ENCODE measurements at regions not wholly inside any gene's neighbourhood (a gene's known extent, or its start where the extent isn't known, plus 50 kb on each side); places are given as distances from the start of the nearest gene placed in this dataset.
"Not testable (repeated sequence)": the region's sequence is repeated elsewhere in the genome, so short reads cannot be mapped to it uniquely, and the experiment has no call there.

GRCh38 chr6:130525408-130525807, 159.6 kb downstream of the TMEM200A start:
- H3K36me3 Mint-ChIP-seq: peaks cover 6% of the 10 kb centered on the region
- H3K27me3 Mint-ChIP-seq: no peaks in the 10 kb centered on the region
- peak overlapping the region; percentile 47 for H3K27ac Mint-ChIP-seq
- H3K4me3 Mint-ChIP-seq: no peak overlapping the region
- H3K9me3 Mint-ChIP-seq (ENCODE audit: low read depth): peaks cover 4% of the 10 kb centered on the region
- H3K4me1 Mint-ChIP-seq (ENCODE audit: low read depth): peaks cover 45% of the 10 kb centered on the region

DNA sequence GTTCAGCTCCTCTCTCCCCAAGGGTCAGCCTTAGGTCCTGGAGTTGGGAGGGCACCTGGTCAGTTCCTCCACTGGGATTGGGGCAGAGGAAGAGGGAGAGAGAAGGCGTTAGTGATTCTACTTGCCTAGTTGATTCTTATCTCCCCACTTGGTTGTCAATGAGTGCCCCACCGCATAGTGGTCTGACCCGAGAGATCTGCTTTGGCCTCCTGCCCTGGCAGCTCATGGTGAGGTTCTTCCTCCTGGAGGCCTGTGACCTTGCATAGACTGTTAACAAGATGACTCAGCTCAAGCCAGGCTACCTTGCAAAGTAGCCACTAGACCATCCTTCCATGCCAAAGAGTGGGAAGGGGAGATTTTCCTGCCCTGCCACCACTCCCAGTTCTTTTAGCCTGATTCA, 160.6 kb downstream of the TMEM200A start:
- Mint-ChIP-seq H3K4me1 (ENCODE audit: low read depth) (peaks cover 39% of the 10 kb centered on the region), H3K4me3 (peak overlapping the region; percentile 1), H3K9me3 (ENCODE audit: low read depth) (peaks cover 9% of the 10 kb centered on the region), H3K36me3 (peaks cover 9% of the 10 kb centered on the region), H3K27ac (no peak overlapping the region), H3K27me3 (no peaks in the 10 kb centered on the region)

- peaks cover 11% of the 10 kb centered on the region for H3K9me3 Mint-ChIP-seq (ENCODE audit: low read depth)
- H3K4me1 Mint-ChIP-seq (ENCODE audit: low read depth): peaks cover 39% of the 10 kb centered on the region
- no peak overlapping the region for H3K4me3 Mint-ChIP-seq
- peaks cover 9% of the 10 kb centered on the region for H3K36me3 Mint-ChIP-seq
- no peak overlapping the region for H3K27ac Mint-ChIP-seq
- no peaks in the 10 kb centered on the region for H3K27me3 Mint-ChIP-seq
These were observed 161.4 kb downstream of the TMEM200A start for GRCh38 chr6:130527173-130527572.

DNA sequence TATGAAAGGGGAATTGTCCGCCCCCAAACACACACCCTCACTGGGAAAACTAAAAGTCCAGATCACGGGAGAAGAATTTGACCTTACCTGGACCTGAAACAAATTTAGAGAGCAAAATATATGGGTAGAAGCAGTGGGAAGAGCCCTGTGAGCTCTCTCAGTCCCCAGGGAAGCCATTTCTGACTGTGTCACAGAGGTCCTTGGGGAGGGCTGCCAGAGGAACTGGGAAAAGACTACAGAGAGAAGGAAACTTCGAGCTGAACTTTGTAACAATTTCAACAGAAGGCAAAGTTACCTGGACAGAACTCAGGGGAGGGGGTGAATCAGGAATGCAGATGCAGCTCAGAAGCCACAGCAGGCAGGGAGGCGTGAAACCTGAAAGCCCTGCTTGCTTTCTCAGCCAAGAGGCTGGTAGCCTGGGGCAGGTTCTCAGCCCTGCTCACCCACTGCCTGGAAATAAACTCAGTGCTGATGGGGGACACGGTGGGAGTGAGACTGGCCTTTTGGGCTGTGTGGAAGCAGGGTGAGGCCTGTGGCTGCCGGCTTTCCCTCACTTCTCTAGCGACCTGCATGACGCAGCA, 163.8 kb downstream of the TMEM200A start:
- H3K36me3 Mint-ChIP-seq: peaks cover 9% of the 10 kb centered on the region
- peaks cover 11% of the 10 kb centered on the region for H3K9me3 Mint-ChIP-seq (ENCODE audit: low read depth)
- H3K4me3 Mint-ChIP-seq: no peak overlapping the region
- peaks cover 27% of the 10 kb centered on the region for H3K4me1 Mint-ChIP-seq (ENCODE audit: low read depth)
- H3K27ac Mint-ChIP-seq: no peak overlapping the region
- no peaks in the 10 kb centered on the region for H3K27me3 Mint-ChIP-seq

DNA sequence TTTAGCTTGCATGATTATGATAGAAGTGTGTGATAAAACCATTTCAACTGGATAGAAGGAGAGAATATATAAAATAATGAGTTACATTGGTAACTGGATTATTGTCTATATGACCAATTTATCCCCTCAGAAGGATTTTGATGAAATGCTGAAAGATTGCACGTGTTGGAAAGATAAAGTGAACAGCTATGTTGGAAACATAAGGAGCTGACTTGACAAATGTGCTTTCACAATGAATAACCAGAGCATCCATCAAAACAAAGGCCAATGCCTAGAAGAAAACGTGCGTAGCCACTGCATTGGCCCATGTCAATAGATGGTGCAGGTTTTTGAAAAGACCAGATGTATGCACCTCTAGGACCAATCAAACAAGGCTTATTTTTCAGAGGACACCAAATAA, 168.8 kb downstream of the TMEM200A start:
- peaks cover 28% of the 10 kb centered on the region for H3K36me3 Mint-ChIP-seq
- H3K4me1 Mint-ChIP-seq (ENCODE audit: low read depth): peaks cover 13% of the 10 kb centered on the region
- no peak overlapping the region for H3K4me3 Mint-ChIP-seq
- no peaks in the 10 kb centered on the region for H3K27me3 Mint-ChIP-seq
- peaks cover 31% of the 10 kb centered on the region for H3K9me3 Mint-ChIP-seq (ENCODE audit: low read depth)
- H3K27ac Mint-ChIP-seq: no peak overlapping the region

GRCh38 chr6:130535242-130535641, 169.4 kb downstream of the TMEM200A start:
- Mint-ChIP-seq H3K4me1 (ENCODE audit: low read depth) (peaks cover 13% of the 10 kb centered on the region), H3K4me3 (no peak overlapping the region), H3K9me3 (ENCODE audit: low read depth) (peaks cover 36% of the 10 kb centered on the region), H3K27me3 (no peaks in the 10 kb centered on the region), H3K36me3 (peaks cover 34% of the 10 kb centered on the region), H3K27ac (no peak overlapping the region)

- peaks cover 13% of the 10 kb centered on the region for H3K4me1 Mint-ChIP-seq (ENCODE audit: low read depth)
- no peak overlapping the region for H3K27ac Mint-ChIP-seq
- H3K9me3 Mint-ChIP-seq (ENCODE audit: low read depth): peaks cover 31% of the 10 kb centered on the region
- H3K4me3 Mint-ChIP-seq: no peak overlapping the region
- H3K36me3 Mint-ChIP-seq: peaks cover 28% of the 10 kb centered on the region
- no peaks in the 10 kb centered on the region for H3K27me3 Mint-ChIP-seq
These were observed 171.6 kb downstream of the TMEM200A start for GRCh38 chr6:130537447-130537846.

- no peak overlapping the region for H3K4me3 Mint-ChIP-seq
- H3K27me3 Mint-ChIP-seq: no peaks in the 10 kb centered on the region
- H3K36me3 Mint-ChIP-seq: no peaks in the 10 kb centered on the region
- no peak overlapping the region for H3K27ac Mint-ChIP-seq
- no peaks in the 10 kb centered on the region for H3K9me3 Mint-ChIP-seq (ENCODE audit: low read depth)
- no peaks in the 10 kb centered on the region for H3K4me1 Mint-ChIP-seq (ENCODE audit: low read depth)
These were observed 181.9 kb downstream of the TMEM200A start for GRCh38 chr6:130547723-130548122.

DNA sequence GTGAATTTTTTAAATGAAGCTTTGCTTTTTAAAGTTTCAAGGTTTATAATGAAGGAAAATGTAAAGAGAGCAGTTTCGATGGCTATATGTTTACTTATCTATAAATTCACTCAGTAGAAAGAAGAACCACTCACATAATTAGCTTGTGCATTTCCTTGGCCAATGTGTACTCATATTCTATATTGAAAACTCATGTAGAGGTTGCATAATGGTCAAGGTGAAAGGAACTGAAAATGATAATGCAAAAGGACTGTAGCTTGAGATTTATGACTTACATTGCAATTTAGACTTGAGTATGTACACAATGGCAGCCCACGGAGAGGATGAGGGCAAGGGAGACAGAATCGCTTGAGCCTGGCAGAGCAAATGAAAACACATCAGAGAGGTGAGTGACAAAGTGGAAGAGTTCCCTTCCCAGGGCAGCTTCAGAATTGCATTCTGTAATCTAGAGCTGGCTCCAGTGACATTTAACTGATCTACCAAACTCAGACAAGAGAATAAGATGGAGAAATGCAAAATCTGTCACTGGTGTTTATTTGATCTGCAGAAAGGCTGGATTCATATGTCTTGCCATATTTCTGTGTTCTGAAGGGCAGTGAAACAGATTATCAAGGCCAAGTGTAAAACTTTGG, 191.8 kb downstream of the TMEM200A start:
- H3K9me3 Mint-ChIP-seq (ENCODE audit: low read depth): no peaks in the 10 kb centered on the region
- no peak overlapping the region for H3K4me3 Mint-ChIP-seq
- H3K27ac Mint-ChIP-seq: no peak overlapping the region
- no peaks in the 10 kb centered on the region for H3K36me3 Mint-ChIP-seq
- H3K4me1 Mint-ChIP-seq (ENCODE audit: low read depth): peaks cover 18% of the 10 kb centered on the region
- no peaks in the 10 kb centered on the region for H3K27me3 Mint-ChIP-seq

DNA sequence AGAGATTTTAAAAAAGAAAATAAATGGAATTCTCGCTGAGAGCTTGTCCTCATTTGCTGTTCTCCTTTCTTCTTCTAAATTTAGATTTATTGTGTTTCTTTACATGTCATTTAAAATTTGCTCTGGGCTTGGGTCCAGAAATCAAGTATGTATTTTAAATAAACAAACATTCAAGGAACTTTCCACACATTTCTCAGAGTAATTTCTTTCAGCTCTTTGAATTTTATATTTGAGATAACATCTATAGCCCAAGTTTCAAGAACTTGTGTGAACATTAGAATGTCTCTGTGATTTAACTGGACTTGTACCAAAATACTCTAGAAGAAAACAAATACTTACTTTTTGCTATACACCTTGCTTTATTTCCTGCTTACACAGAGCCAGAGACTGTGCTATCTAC, 192.3 kb downstream of the TMEM200A start:
- no peaks in the 10 kb centered on the region for H3K9me3 Mint-ChIP-seq (ENCODE audit: low read depth)
- H3K4me1 Mint-ChIP-seq (ENCODE audit: low read depth): peaks cover 18% of the 10 kb centered on the region
- H3K36me3 Mint-ChIP-seq: no peaks in the 10 kb centered on the region
- H3K27me3 Mint-ChIP-seq: no peaks in the 10 kb centered on the region
- no peak overlapping the region for H3K4me3 Mint-ChIP-seq
- no peak overlapping the region for H3K27ac Mint-ChIP-seq

GRCh38 chr6:130559166-130559565, 193.3 kb downstream of the TMEM200A start:
- Mint-ChIP-seq H3K4me3 (no peak overlapping the region), H3K27ac (no peak overlapping the region), H3K9me3 (ENCODE audit: low read depth) (no peaks in the 10 kb centered on the region), H3K36me3 (peaks cover 3% of the 10 kb centered on the region), H3K4me1 (ENCODE audit: low read depth) (peaks cover 23% of the 10 kb centered on the region), H3K27me3 (no peaks in the 10 kb centered on the region)

DNA sequence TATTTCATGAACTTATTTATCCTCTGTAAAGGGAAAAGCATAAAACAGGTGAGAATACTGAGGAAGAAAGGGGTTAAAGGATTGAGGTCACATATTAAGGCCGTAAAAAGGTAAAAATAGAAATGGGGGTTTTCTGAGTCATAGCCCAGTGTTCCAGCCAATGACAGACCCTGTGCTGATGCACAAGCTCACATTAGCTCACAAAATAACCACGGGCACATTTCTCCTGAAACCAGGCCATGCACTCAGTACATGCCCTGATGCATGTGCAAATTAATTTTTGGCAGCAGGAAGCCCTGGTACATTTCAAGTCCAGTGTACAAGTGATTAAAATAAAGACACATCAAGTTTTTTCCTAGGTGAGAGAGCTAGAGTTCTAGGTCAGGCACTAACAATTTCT, 194.4 kb downstream of the TMEM200A start:
- Mint-ChIP-seq H3K27ac (no peak overlapping the region), H3K4me1 (ENCODE audit: low read depth) (peaks cover 23% of the 10 kb centered on the region), H3K36me3 (peaks cover 3% of the 10 kb centered on the region), H3K9me3 (ENCODE audit: low read depth) (no peaks in the 10 kb centered on the region), H3K4me3 (no peak overlapping the region), H3K27me3 (no peaks in the 10 kb centered on the region)

DNA sequence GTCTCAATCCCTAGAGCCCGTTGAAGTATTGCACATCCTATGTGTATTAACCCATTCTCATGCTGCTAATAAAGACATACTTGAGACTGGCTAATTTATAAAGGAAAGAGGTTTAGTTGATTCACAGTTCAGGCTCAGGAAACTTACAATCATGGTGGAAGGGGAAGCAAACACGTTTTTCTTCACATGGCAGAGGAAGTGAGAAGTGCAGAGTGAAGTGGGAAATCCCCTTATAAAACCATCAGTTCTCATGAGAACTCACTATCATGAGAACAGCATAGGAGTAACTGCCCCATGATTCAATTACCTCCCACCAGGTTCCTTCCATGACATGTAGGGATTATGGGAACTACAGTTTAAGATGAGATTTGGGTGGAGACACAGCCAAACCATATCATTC, 195.3 kb downstream of the TMEM200A start:
- not testable (repeated sequence) for H3K9me3 Mint-ChIP-seq (ENCODE audit: low read depth); H3K36me3 Mint-ChIP-seq; H3K4me3 Mint-ChIP-seq; H3K27me3 Mint-ChIP-seq
- Mint-ChIP-seq H3K4me1 (ENCODE audit: low read depth) (peaks cover 23% of the 10 kb centered on the region), H3K27ac (peak overlapping the region; percentile 31)

DNA sequence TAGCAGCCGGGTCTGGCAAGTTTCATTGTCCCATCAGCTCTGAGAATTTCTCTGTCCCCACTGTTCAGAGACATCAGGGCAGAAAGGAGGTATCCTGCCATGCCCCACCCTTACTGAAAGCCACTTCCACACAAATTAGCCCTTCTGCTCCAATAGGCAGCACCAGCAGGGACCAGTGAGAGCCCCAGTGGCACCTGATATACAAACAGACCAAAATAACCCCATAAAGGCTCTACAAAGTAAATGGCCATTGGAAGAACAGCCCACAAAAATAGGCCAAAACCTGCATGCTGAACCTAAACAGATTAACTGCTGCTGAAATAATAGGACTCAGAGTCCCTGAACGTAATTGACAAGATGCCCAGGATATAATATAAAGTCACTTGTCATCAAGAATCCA, 199.9 kb downstream of the TMEM200A start:
- Mint-ChIP-seq H3K27ac (no peak overlapping the region), H3K4me1 (ENCODE audit: low read depth) (peaks cover 17% of the 10 kb centered on the region), H3K36me3 (peaks cover 3% of the 10 kb centered on the region), H3K4me3 (no peak overlapping the region), H3K27me3 (no peaks in the 10 kb centered on the region), H3K9me3 (ENCODE audit: low read depth) (no peaks in the 10 kb centered on the region)

DNA sequence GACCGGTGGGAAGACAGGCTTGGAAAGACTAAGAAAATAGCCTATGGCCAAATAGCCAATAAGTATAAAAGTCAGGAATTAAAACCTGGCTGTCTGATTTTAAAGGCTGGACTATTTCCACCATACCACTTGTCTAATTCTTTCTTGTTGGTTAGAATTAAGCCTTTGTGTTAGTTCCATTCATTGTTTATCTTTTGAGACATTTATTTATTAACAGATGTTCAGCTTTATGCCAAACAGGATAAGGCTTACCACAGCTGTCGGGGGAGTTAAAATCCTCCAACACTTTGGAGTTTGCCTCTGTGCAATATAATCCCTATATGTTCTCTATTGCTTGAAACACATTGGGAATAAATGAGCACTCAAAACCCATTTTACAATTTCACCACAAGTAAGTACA, 208.3 kb downstream of the TMEM200A start:
- Mint-ChIP-seq H3K27ac (no peak overlapping the region), H3K4me3 (no peak overlapping the region), H3K9me3 (ENCODE audit: low read depth) (no peaks in the 10 kb centered on the region), H3K4me1 (ENCODE audit: low read depth) (peaks cover 48% of the 10 kb centered on the region), H3K36me3 (peaks cover under 1% of the 10 kb centered on the region), H3K27me3 (no peaks in the 10 kb centered on the region)

- Mint-ChIP-seq H3K27ac (peak overlapping the region; percentile 66), H3K9me3 (ENCODE audit: low read depth) (no peaks in the 10 kb centered on the region), H3K4me3 (peak overlapping the region; percentile 46), H3K27me3 (no peaks in the 10 kb centered on the region), H3K4me1 (ENCODE audit: low read depth) (peaks cover 48% of the 10 kb centered on the region), H3K36me3 (peaks cover 3% of the 10 kb centered on the region)
These were observed 209.7 kb downstream of the TMEM200A start for GRCh38 chr6:130575557-130575956.

Data from activated naive CD8-positive, alpha-beta T cell (primary cell).